ENCODE measurements at regions not wholly inside any gene's neighbourhood (a gene's known extent, or its start where the extent isn't known, plus 50 kb on each side); places are given as distances from the start of the nearest gene placed in this dataset.

DNA sequence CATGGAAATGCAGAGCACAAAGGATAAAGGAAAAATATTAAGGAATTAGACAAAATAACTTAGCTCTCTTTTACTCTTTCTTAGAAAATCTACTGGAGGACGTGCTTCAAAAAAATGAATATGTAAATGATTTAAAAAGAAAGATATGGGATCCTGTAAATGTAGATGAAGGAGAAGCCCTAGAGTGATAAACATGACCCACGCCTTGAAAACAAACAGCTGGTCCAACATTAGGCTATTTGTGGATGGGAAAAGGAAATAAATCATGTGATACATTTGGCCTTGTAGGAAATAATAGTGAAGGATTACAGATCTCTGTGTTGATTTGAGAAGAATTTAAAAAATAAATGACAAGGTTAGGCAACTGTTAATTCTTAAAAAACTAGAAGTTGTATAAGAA, 492.1 kb upstream of the SLC39A10 start:
- TF ChIP-seq, protein P1, sequence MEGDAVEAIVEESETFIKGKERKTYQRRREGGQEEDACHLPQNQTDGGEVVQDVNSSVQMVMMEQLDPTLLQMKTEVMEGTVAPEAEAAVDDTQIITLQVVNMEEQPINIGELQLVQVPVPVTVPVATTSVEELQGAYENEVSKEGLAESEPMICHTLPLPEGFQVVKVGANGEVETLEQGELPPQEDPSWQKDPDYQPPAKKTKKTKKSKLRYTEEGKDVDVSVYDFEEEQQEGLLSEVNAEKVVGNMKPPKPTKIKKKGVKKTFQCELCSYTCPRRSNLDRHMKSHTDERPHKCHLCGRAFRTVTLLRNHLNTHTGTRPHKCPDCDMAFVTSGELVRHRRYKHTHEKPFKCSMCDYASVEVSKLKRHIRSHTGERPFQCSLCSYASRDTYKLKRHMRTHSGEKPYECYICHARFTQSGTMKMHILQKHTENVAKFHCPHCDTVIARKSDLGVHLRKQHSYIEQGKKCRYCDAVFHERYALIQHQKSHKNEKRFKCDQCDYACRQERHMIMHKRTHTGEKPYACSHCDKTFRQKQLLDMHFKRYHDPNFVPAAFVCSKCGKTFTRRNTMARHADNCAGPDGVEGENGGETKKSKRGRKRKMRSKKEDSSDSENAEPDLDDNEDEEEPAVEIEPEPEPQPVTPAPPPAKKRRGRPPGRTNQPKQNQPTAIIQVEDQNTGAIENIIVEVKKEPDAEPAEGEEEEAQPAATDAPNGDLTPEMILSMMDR (IDR thresholded peaks at IDR 0.05) = no peak
- no peak for TF ChIP-seq ZFX (IDR thresholded peaks at IDR 0.05; ENCODE audit: borderline replicate concordance)

Data from 22Rv1 (cell line).